AG10803 (cell line): ENCODE measurements at regions not wholly inside any gene's neighbourhood (a gene's known extent, or its start where the extent isn't known, plus 50 kb on each side); places are given as distances from the start of the nearest gene placed in this dataset.
A peak's percentile ranks its signal among the peaks of the same experiment; 100 is the strongest.

ENCODE experiments used
- DNase-seq: peaks from one replicate; pipeline ENCODE4 v3.0.0; 2010; ENCODE audit warnings: low read depth
- H3K4me3 ChIP-seq: 2 replicates; pipeline ENCODE4 v1.5.1; 2011; ENCODE audit warnings: mild to moderate bottlenecking, low read length, control low read depth
- CTCF ChIP-seq: conservative IDR thresholded peaks from 2 replicates; pipeline ENCODE4 v1.5.1; 2011; ENCODE audit warnings: mild to moderate bottlenecking, low read length, control low read depth, inconsistent platforms

- peak; percentile 99 for DNase-seq
- TF ChIP-seq CTCF, result no peak
- peak overlapping the region; percentile 42 for H3K4me3 ChIP-seq
Observed at GRCh38 chr2:37829202-37829601, 95.9 kb upstream of the RMDN2 start.

- no peak for TF ChIP-seq CTCF
- peak; percentile 43 for DNase-seq
- no peak overlapping the region for H3K4me3 ChIP-seq
Observed at GRCh38 chr2:37829616-37830395, 95.3 kb upstream of the RMDN2 start.

- no peak overlapping the region for H3K4me3 ChIP-seq
- DNase-seq, result no peak
- no peak for TF ChIP-seq CTCF
Observed at GRCh38 chr2:37830636-37831035, 94.5 kb upstream of the RMDN2 start.

GRCh38 chr2:37831081-37831780 is 93.9 kb upstream of the RMDN2 start:
- no peak for TF ChIP-seq CTCF
- H3K4me3 ChIP-seq, result no peak overlapping the region
- DNase-seq, result no peak

GRCh38 chr2:37832590-37833197 is 92.4 kb upstream of the RMDN2 start:
- no peak overlapping the region for H3K4me3 ChIP-seq
- peak; percentile 90 for TF ChIP-seq CTCF
- peak; percentile 85 for DNase-seq

GRCh38 chr2:37833423-37833822 is 91.7 kb upstream of the RMDN2 start:
- no peak for TF ChIP-seq CTCF
- no peak overlapping the region for H3K4me3 ChIP-seq
- no peak for DNase-seq
